ENCODE measurements at regions not wholly inside any gene's neighbourhood (a gene's known extent, or its start where the extent isn't known, plus 50 kb on each side); places are given as distances from the start of the nearest gene placed in this dataset.

- peaks cover 23% of the 10 kb centered on the region for H3K4me1 ChIP-seq (ENCODE audit: control insufficient read depth, insufficient read depth, low read length)
- no peaks in the 10 kb centered on the region for H3K36me3 ChIP-seq (ENCODE audit: control insufficient read depth in 2 of 2, insufficient read depth in 1 of 2, low read length in 2 of 2)
- H3K4me3 ChIP-seq (ENCODE audit: low read depth, low read length): no peak overlapping the region
- H3K27ac ChIP-seq (ENCODE audit: extremely low read depth, low read depth, low read length): no peak overlapping the region; the same call in 1 of the 2 replicates
- H3K9me3 ChIP-seq (ENCODE audit: control insufficient read depth, insufficient read depth, low read depth, low read length): no peaks in the 10 kb centered on the region
- CTCF ChIA-PET: no interaction called here
- TF ChIP-seq ZNF670 (tag by site-specific recombination; IDR thresholded peaks at IDR 0.05; ENCODE audit: low read depth): no peak
- no peak for TF ChIP-seq BCL11A (tag by site-specific recombination; IDR thresholded peaks at IDR 0.05; ENCODE audit: low read depth)
- TF ChIP-seq TRIM28 (IDR thresholded peaks at IDR 0.05; ENCODE audit: borderline replicate concordance, low read length): no peak
- no peak for TF ChIP-seq ZBTB20 (tag by site-specific recombination; IDR thresholded peaks at IDR 0.05)
- no peak for TF ChIP-seq ZNF792 (tag by site-specific recombination; IDR thresholded peaks at IDR 0.05)
- TF ChIP-seq KLF1 (tag by site-specific recombination; IDR thresholded peaks at IDR 0.05): no peak
- TF ChIP-seq IKZF3 (tag by site-specific recombination; IDR thresholded peaks at IDR 0.05): no peak
- no peak for TF ChIP-seq HOXA7 (CRISPR knock-in tag; IDR thresholded peaks at IDR 0.05; ENCODE audit: borderline replicate concordance)
- POLR2A ChIA-PET: interaction anchor here (0.5 kb wide), 1 partner anchor 1390 kb away, joined by 3 read pairs; no protein-coding TSS in a partner anchor
Observed at GRCh38 chr5:124055751-124056150, 543.8 kb downstream of the CSNK1G3 start.

GRCh38 chr5:124054564-124054963 is 542.6 kb downstream of the CSNK1G3 start:
- CTCF ChIA-PET: interaction anchor here (0.5 to 1.0 kb wide), 2 partner anchors 11 to 1181 kb away, joined by 3 read pairs; no protein-coding TSS in a partner anchor
- H3K27ac ChIP-seq (ENCODE audit: extremely low read depth, low read depth, low read length): no peak overlapping the region
- peaks cover 14% of the 10 kb centered on the region; the same call in 1 of the 2 replicates for H3K4me1 ChIP-seq (ENCODE audit: control insufficient read depth, insufficient read depth, low read length)
- POLR2A ChIA-PET: no interaction called here
- H3K9me3 ChIP-seq (ENCODE audit: control insufficient read depth, insufficient read depth, low read depth, low read length): no peaks in the 10 kb centered on the region
- H3K4me3 ChIP-seq (ENCODE audit: low read depth, low read length): no peak overlapping the region
- TF ChIP-seq HIC1 (tag by site-specific recombination; IDR thresholded peaks at IDR 0.05): no peak
- TF ChIP-seq ZNF24 (tag by site-specific recombination; IDR thresholded peaks at IDR 0.05): no peak
- TF ChIP-seq AEBP2 (tag by site-specific recombination; IDR thresholded peaks at IDR 0.05; ENCODE audit: borderline replicate concordance): no peak
- no peaks in the 10 kb centered on the region for H3K36me3 ChIP-seq (ENCODE audit: control insufficient read depth in 2 of 2, insufficient read depth in 1 of 2, low read length in 2 of 2)

- POLR2A ChIA-PET: no interaction called here
- 0 out of 2 replicates have a peak, but pooled peaks cover 10% of the 10 kb centered on the region for H3K4me1 ChIP-seq (ENCODE audit: control insufficient read depth, insufficient read depth, low read length)
- H3K36me3 ChIP-seq (ENCODE audit: control insufficient read depth in 2 of 2, insufficient read depth in 1 of 2, low read length in 2 of 2): no peaks in the 10 kb centered on the region
- CTCF ChIA-PET: interaction anchor here (0.5 to 0.6 kb wide), 2 partner anchors 127 to 289 kb away, joined by 3 read pairs; no protein-coding TSS in a partner anchor
- H3K9me3 ChIP-seq (ENCODE audit: control insufficient read depth, insufficient read depth, low read depth, low read length): no peaks in the 10 kb centered on the region
- H3K4me3 ChIP-seq (ENCODE audit: low read depth, low read length): no peak overlapping the region
- TF ChIP-seq SP3 (tag by site-specific recombination; IDR thresholded peaks at IDR 0.05) (no peak), REPIN1 (tag by site-specific recombination; IDR thresholded peaks at IDR 0.05; ENCODE audit: low read depth) (no peak), ZNF658 (tag by site-specific recombination; IDR thresholded peaks at IDR 0.05) (no peak), ZNF354C (tag by site-specific recombination; IDR thresholded peaks at IDR 0.05; ENCODE audit: borderline replicate concordance, low read depth) (no peak), ZNF302 (tag by site-specific recombination; IDR thresholded peaks at IDR 0.05; ENCODE audit: low read depth) (no peak), ZNF24 (tag by site-specific recombination; IDR thresholded peaks at IDR 0.05) (no peak), ZNF221 (tag by site-specific recombination; IDR thresholded peaks at IDR 0.05; ENCODE audit: borderline replicate concordance) (no peak), ZNF121 (tag by site-specific recombination; IDR thresholded peaks at IDR 0.05) (no peak), ZFHX2 (tag by site-specific recombination; conservative IDR thresholded peaks at IDR 0.05) (no peak), HOXC10 (CRISPR knock-in tag; IDR thresholded peaks at IDR 0.05) (no peak), PBX3 (CRISPR knock-in tag; IDR thresholded peaks at IDR 0.05) (no peak), ZNF664 (tag by site-specific recombination; IDR thresholded peaks at IDR 0.05) (no peak), ZBTB21 (tag by site-specific recombination; IDR thresholded peaks at IDR 0.05) (no peak), ZBTB48 (tag by site-specific recombination; IDR thresholded peaks at IDR 0.05) (no peak), ZBTB20 (tag by site-specific recombination; IDR thresholded peaks at IDR 0.05) (no peak), ZNF670 (tag by site-specific recombination; IDR thresholded peaks at IDR 0.05; ENCODE audit: low read depth) (no peak)
- no peak overlapping the region for H3K27ac ChIP-seq (ENCODE audit: extremely low read depth, low read depth, low read length)
Observed at GRCh38 chr5:124053340-124053739, 541.4 kb downstream of the CSNK1G3 start.

Data from HEK293 (cell line).